ENCODE measurements at regions not wholly inside any gene's neighbourhood (a gene's known extent, or its start where the extent isn't known, plus 50 kb on each side); places are given as distances from the start of the nearest gene placed in this dataset.

GRCh38 chr20:39641423-39641822 is 679.3 kb downstream of the DHX35 start:
- intact Hi-C loops (cut with DNase I) = no loop called here
- H3K36me3 ChIP-seq = no peaks in the 10 kb centered on the region
- peaks cover 10% of the 10 kb centered on the region for H3K4me1 ChIP-seq
- H3K9me3 ChIP-seq = no peaks in the 10 kb centered on the region
- TF ChIP-seq POLR2AphosphoS5 (IDR thresholded peaks at IDR 0.05; ENCODE audit: insufficient read depth in 1 of 2, low read depth in 1 of 2) (no peak), CTCF (IDR thresholded peaks at IDR 0.05) (no peak), POLR2A (IDR thresholded peaks at IDR 0.05) (no peak)
- no peak for DNase-seq (ENCODE audit: extremely low spot score in 2 of 2)
- no peaks in the 10 kb centered on the region for H3K27me3 ChIP-seq
- H3K4me3 ChIP-seq = no peak overlapping the region
- H3K27ac ChIP-seq = no peak overlapping the region

- H3K4me3 ChIP-seq = no peak overlapping the region
- no peak for TF ChIP-seq POLR2A (IDR thresholded peaks at IDR 0.05)
- no peak for TF ChIP-seq CTCF (IDR thresholded peaks at IDR 0.05)
- TF ChIP-seq POLR2AphosphoS5 (IDR thresholded peaks at IDR 0.05; ENCODE audit: insufficient read depth in 1 of 2, low read depth in 1 of 2) = no peak
- H3K36me3 ChIP-seq = no peaks in the 10 kb centered on the region
- H3K9me3 ChIP-seq = no peaks in the 10 kb centered on the region
- intact Hi-C loops (cut with DNase I) = no loop called here
- no peak for DNase-seq (ENCODE audit: extremely low spot score in 2 of 2)
- H3K4me1 ChIP-seq = peaks cover 3% of the 10 kb centered on the region
- H3K27ac ChIP-seq = no peak overlapping the region
- no peaks in the 10 kb centered on the region for H3K27me3 ChIP-seq
These were observed 678.0 kb downstream of the DHX35 start for GRCh38 chr20:39640147-39640546.

- no peaks in the 10 kb centered on the region for H3K4me1 ChIP-seq
- H3K36me3 ChIP-seq = no peaks in the 10 kb centered on the region
- no peak overlapping the region for H3K4me3 ChIP-seq
- TF ChIP-seq CTCF (IDR thresholded peaks at IDR 0.05) (no peak), POLR2AphosphoS5 (IDR thresholded peaks at IDR 0.05; ENCODE audit: insufficient read depth in 1 of 2, low read depth in 1 of 2) (no peak), POLR2A (IDR thresholded peaks at IDR 0.05) (no peak)
- no peak for DNase-seq (ENCODE audit: extremely low spot score in 2 of 2)
- intact Hi-C loops (cut with DNase I) = no loop called here
- no peaks in the 10 kb centered on the region for H3K9me3 ChIP-seq
- H3K27me3 ChIP-seq = no peaks in the 10 kb centered on the region
- H3K27ac ChIP-seq = no peak overlapping the region
These were observed 676.6 kb downstream of the DHX35 start for GRCh38 chr20:39638731-39639130.

GRCh38 chr20:39633689-39634088 is 671.5 kb downstream of the DHX35 start:
- TF ChIP-seq POLR2A (IDR thresholded peaks at IDR 0.05) (no peak), CTCF (IDR thresholded peaks at IDR 0.05) (no peak), POLR2AphosphoS5 (IDR thresholded peaks at IDR 0.05; ENCODE audit: insufficient read depth in 1 of 2, low read depth in 1 of 2) (no peak)
- H3K4me3 ChIP-seq = no peak overlapping the region
- intact Hi-C loops (cut with DNase I) = no loop called here
- no peaks in the 10 kb centered on the region for H3K9me3 ChIP-seq
- no peaks in the 10 kb centered on the region for H3K27me3 ChIP-seq
- DNase-seq (ENCODE audit: extremely low spot score in 2 of 2) = no peak
- no peak overlapping the region for H3K27ac ChIP-seq
- H3K36me3 ChIP-seq = no peaks in the 10 kb centered on the region
- H3K4me1 ChIP-seq = no peaks in the 10 kb centered on the region

GRCh38 chr20:39632757-39633156 is 670.6 kb downstream of the DHX35 start:
- no peak overlapping the region for H3K4me3 ChIP-seq
- H3K4me1 ChIP-seq = no peaks in the 10 kb centered on the region
- no peaks in the 10 kb centered on the region for H3K36me3 ChIP-seq
- TF ChIP-seq CTCF (IDR thresholded peaks at IDR 0.05) (no peak), POLR2AphosphoS5 (IDR thresholded peaks at IDR 0.05; ENCODE audit: insufficient read depth in 1 of 2, low read depth in 1 of 2) (no peak), POLR2A (IDR thresholded peaks at IDR 0.05) (no peak)
- H3K27ac ChIP-seq = no peak overlapping the region
- H3K27me3 ChIP-seq = no peaks in the 10 kb centered on the region
- H3K9me3 ChIP-seq = no peaks in the 10 kb centered on the region
- DNase-seq (ENCODE audit: extremely low spot score in 2 of 2) = no peak
- intact Hi-C loops (cut with DNase I) = no loop called here
